HEK293 (cell line): ENCODE measurements at regions not wholly inside any gene's neighbourhood (a gene's known extent, or its start where the extent isn't known, plus 50 kb on each side); places are given as distances from the start of the nearest gene placed in this dataset.

Experiments
- GFI1B ChIP-seq: fragments of 450-650 bp; formaldehyde crosslinking; IDR thresholded peaks from 2 replicates; pipeline ENCODE4 v1.5.1; 2016; ENCODE audit warnings: missing biosample characterization, missing genetic modification characterization
- RBAK ChIP-seq: fragments of 450-650 bp; formaldehyde crosslinking; IDR thresholded peaks from 2 replicates; pipeline ENCODE4 v1.5.1; 2016; ENCODE audit warnings: missing biosample characterization, missing genetic modification characterization
- TRIM28 ChIP-seq: IDR thresholded peaks from 2 replicates; pipeline ENCODE4 v1.6.1; 2011; ENCODE audit warnings: low read length, control low read depth, borderline replicate concordance
- ZBTB17 ChIP-seq: fragments of 450-650 bp; formaldehyde crosslinking; IDR thresholded peaks from 2 replicates; pipeline ENCODE4 v1.5.1; 2016; ENCODE audit warnings: missing biosample characterization, missing genetic modification characterization
- ZIC2 ChIP-seq: fragments of 450-650 bp; formaldehyde crosslinking; IDR thresholded peaks from 2 replicates; pipeline ENCODE4 v1.5.1; 2016; ENCODE audit warnings: missing biosample characterization, missing genetic modification characterization
- ZNF24 ChIP-seq: fragments of 450-650 bp; formaldehyde crosslinking; IDR thresholded peaks from 2 replicates; pipeline ENCODE4 v1.5.1; 2016; ENCODE audit warnings: missing biosample characterization, missing genetic modification characterization
- ZNF544 ChIP-seq: fragments of 450-650 bp; formaldehyde crosslinking; IDR thresholded peaks from 2 replicates; pipeline ENCODE4 v1.5.0; 2017; ENCODE audit warnings: missing biosample characterization, missing genetic modification characterization
- ZNF558 ChIP-seq: fragments of 450-650 bp; formaldehyde crosslinking; IDR thresholded peaks from 2 replicates; pipeline ENCODE4 v1.5.1; 2016; ENCODE audit warnings: missing biosample characterization, missing genetic modification characterization
- ZNF561 ChIP-seq: fragments of 450-650 bp; IDR thresholded peaks from 2 replicates; pipeline ENCODE4 v1.5.1; 2018; ENCODE audit warnings: missing biosample characterization, missing genetic modification characterization, borderline replicate concordance
- ZNF660 ChIP-seq: fragments of 450-650 bp; IDR thresholded peaks from 2 replicates; pipeline ENCODE4 v1.5.1; 2018; ENCODE audit warnings: missing biosample characterization, mild to moderate bottlenecking, missing genetic modification characterization
- TF ChIP-seq, protein P1 (sequence below): fragments of 450-650 bp; formaldehyde crosslinking; IDR thresholded peaks from 2 replicates; pipeline ENCODE4 v1.5.1; 2016; ENCODE audit warnings: missing biosample characterization, missing genetic modification characterization

DNA sequence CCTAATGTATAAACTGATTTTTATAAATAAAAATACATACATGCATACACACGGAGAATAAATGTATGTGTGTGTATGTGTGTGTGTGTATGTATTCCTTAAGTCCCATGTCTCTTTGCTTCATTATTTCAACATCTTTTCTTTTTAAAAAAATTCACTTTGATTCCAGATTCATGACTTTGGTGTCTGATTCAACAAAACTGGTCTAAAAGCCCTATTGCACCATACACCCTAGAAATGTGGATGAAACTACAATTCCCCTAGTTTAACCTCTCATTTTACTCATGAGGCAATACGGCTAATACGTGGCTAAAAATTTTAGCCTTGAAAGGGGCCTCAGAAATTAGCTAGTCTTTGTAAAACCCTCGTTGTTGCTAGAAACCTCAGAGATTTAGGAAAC is 228.1 kb downstream of the ADAMTS9 start:
- TF ChIP-seq, protein P1, sequence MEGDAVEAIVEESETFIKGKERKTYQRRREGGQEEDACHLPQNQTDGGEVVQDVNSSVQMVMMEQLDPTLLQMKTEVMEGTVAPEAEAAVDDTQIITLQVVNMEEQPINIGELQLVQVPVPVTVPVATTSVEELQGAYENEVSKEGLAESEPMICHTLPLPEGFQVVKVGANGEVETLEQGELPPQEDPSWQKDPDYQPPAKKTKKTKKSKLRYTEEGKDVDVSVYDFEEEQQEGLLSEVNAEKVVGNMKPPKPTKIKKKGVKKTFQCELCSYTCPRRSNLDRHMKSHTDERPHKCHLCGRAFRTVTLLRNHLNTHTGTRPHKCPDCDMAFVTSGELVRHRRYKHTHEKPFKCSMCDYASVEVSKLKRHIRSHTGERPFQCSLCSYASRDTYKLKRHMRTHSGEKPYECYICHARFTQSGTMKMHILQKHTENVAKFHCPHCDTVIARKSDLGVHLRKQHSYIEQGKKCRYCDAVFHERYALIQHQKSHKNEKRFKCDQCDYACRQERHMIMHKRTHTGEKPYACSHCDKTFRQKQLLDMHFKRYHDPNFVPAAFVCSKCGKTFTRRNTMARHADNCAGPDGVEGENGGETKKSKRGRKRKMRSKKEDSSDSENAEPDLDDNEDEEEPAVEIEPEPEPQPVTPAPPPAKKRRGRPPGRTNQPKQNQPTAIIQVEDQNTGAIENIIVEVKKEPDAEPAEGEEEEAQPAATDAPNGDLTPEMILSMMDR (tag by site-specific recombination): no peak
- TF ChIP-seq ZBTB17 (tag by site-specific recombination) (no peak), ZNF561 (no peak), ZNF24 (no peak), ZIC2 (tag by site-specific recombination) (no peak), TRIM28 (no peak), ZNF660 (tag by site-specific recombination) (no peak), RBAK (tag by site-specific recombination) (no peak), ZNF558 (tag by site-specific recombination) (no peak), ZNF544 (no peak), GFI1B (no peak)
